HG03432 (cell line): ENCODE measurements at regions not wholly inside any gene's neighbourhood (a gene's known extent, or its start where the extent isn't known, plus 50 kb on each side); places are given as distances from the start of the nearest gene placed in this dataset.

Experiments used
- ATAC-seq: cut with Tn5 transposase; IDR thresholded peaks from one replicate; pipeline ENCODE4 v1.9.1; 2021; ENCODE audit warnings: mild to moderate bottlenecking, moderate library complexity; ENCODE audit not compliant: unreplicated experiment

DNA sequence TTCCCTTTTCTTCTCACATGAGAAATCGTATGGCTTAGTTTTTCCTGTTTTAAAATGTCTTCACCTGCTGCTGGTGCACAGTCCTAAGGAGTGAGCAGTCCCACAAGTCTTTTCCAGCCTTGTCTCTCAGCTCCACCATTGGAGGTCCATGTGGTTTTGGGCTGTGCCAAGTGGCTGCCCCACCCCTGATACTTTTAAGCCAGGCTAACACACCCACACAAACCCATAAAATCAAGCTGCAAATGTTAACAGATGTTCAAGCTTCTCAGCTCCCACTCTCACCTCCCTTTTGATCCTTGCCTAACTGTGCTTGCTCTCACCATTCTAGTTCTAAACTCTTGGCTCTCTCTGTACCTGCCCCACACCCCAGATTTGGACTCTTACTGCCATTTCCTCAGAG is 74.5 kb upstream of the COL24A1 start:
- ATAC-seq, result no peak

DNA sequence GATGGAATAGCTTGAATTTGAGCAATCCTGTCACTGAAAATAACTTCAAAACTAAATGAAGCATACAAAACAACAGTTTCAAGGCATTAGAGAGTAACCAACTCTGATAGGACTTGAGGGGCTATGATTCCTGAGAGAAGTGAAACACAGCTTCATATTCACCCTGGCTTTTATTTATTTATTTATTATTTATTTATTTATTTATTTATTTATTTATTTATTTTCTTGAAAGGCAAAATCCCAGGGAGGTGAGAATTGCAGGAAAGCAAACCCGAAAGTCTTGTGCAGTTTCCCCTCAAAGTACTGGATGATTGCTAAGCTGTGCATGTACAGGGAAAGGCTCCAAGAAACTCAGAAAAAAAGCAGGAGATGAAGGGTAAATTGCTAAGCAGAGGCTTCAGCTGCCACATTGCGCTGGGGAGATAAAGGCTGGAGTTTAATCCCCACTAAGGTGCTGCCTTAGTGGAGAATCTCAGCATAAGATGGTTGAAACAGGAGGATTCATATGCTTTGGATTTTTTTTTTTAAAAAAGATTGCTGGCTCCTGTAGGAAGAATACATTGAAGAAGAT is 72.9 kb upstream of the COL24A1 start:
- ATAC-seq, result no peak

- ATAC-seq, result no peak
Observed at GRCh38 chr1:86228546-86228945, 72.0 kb upstream of the COL24A1 start.

DNA sequence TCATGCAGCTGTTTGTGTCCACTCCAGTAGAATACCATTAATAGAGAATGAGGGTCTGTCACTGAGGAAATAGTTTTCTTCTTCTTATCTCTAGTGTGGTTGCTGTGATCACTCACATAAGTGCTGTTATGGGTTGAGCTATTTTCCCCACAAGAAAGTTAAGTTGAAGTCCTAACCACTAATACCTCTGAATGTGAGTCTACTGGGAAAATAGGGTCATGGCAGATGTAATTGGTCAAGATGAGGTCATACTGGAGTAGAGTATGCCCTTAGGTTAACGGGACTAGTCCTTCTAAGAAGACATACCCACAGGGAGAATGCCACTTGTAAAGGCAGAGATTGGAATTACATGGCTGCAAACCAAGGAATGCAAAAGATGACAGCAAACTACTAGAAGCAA is 70.5 kb upstream of the COL24A1 start:
- no peak for ATAC-seq

GRCh38 chr1:86226204-86226603 is 69.6 kb upstream of the COL24A1 start:
- no peak for ATAC-seq

- peak; percentile 30 for ATAC-seq
Observed at GRCh38 chr1:86224651-86225310, 68.2 kb upstream of the COL24A1 start.

DNA sequence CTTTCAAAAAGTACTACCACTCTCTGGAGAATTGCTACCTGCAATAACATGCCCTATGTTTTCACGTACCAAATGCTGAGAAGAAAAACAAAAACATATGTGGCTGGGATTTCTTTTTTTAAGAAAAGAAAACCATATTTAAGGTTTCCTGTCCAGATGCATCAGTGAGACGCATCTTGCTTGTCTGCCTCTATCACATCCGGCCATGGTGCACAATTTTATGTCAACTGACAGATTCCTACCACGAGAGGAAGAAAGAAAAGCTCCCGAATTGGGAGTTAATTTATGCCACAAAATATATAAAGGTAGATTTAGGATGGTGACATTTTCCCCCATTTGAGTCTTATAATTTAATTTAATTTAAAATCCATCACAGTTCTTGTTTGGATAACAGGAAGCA is 62.3 kb upstream of the COL24A1 start:
- ATAC-seq, result no peak

DNA sequence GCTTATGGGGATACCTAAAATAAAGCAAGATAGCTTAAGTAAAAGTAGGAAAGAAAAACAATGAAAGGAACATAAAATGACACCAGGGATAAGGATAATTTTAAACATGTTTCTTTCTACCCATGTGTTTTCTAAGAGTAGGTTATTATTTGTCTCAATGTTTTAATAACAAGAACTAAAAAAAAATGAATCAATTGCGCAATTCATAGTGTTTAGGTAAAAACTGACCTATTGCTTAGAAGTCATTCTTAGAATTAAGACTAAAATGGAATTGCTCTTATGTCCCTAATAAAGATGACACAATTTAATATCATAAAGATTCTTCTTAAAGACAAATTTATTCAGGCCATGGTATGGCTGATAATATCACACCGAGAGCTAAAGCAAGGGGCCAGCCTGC is 58.0 kb upstream of the COL24A1 start:
- no peak for ATAC-seq

DNA sequence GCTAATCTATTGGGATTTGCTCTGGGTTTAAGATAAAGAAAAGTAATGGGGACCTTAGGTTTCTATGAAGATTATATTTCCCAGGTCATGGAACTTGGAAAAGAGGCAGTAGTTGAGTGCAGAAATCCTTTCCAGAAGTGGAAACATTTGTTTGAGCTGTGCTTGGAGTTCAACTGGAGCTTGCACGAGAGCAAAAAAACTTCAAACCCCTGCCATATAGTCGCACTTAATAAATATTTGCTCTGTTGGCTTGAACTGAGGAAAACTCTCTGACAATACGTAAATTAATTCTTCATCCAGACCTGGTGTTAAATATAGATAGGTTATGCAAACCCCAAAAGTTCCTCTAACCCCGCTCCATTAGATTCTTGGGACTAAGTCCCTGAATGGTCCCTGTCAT is 52.8 kb upstream of the COL24A1 start:
- no peak for ATAC-seq

GRCh38 chr1:86207323-86207722 is 50.8 kb upstream of the COL24A1 start:
- no peak for ATAC-seq
